Lung (tissue), 11 donors: ENCODE measurements at regions not wholly inside any gene's neighbourhood (a gene's known extent, or its start where the extent isn't known, plus 50 kb on each side); places are given as distances from the start of the nearest gene placed in this dataset.

Experiments used
- ATAC-seq: fragments of 200-7000 bp; cut with Tn5 transposase; one replicate; pipeline ENCODE4 v1.9.1; 2020; ENCODE audit warnings: moderate number of reproducible peaks; ENCODE audit not compliant: insufficient read depth, low FRiP score
- DNase-seq, 3 donors: peaks; one replicate each; pipeline ENCODE4 v3.0.0-alpha.2; 2013 to 2017
- H3K27ac ChIP-seq, 2 donors: one replicate each; pipeline ENCODE4 v1.5.1; 2013; ENCODE audit warnings: mild to moderate bottlenecking in 2 of 2, moderate library complexity in 2 of 2, control low read depth in 1 of 2, inconsistent platforms in 1 of 2, low read depth in 1 of 2, low read length in 1 of 2
- H3K27me3 ChIP-seq, 3 donors: one replicate each; pipeline ENCODE4 v1.5.1; 2013; ENCODE audit warnings: low read length in 2 of 3; ENCODE audit not compliant: control insufficient read depth in 3 of 3, insufficient read depth in 3 of 3
- H3K36me3 ChIP-seq, 4 donors: one replicate each; pipeline ENCODE4 v1.5.1; 2013; ENCODE audit warnings: low read length in 4 of 4, mild to moderate bottlenecking in 1 of 4, moderate library complexity in 1 of 4; ENCODE audit not compliant: control insufficient read depth in 4 of 4, insufficient read depth in 4 of 4
- H3K4me1 ChIP-seq, 5 donors: one replicate each; pipeline ENCODE4 v1.5.1; 2013; ENCODE audit warnings: low read length in 5 of 5, mild to moderate bottlenecking in 2 of 5, moderate library complexity in 1 of 5; ENCODE audit not compliant: control insufficient read depth in 5 of 5, insufficient read depth in 5 of 5
- H3K4me3 ChIP-seq: one replicate; pipeline ENCODE4 v1.5.1; 2013; ENCODE audit warnings: mild to moderate bottlenecking, control low read depth, moderate library complexity
- H3K9ac ChIP-seq, 2 donors: one replicate each; pipeline ENCODE4 v1.5.1; 2013; ENCODE audit warnings: low read length in 2 of 2, control low read depth in 1 of 2; ENCODE audit not compliant: insufficient read depth in 1 of 2
- H3K9me3 ChIP-seq, 4 donors: one replicate each; pipeline ENCODE4 v1.5.1; 2013; ENCODE audit warnings: low read length in 3 of 4, mild to moderate bottlenecking in 1 of 4, moderate library complexity in 1 of 4; ENCODE audit not compliant: control insufficient read depth in 4 of 4, insufficient read depth in 3 of 4
- CTCF ChIP-seq: IDR thresholded peaks from 2 replicates; pipeline ENCODE4 v1.5.1; 2012; ENCODE audit warnings: mild to moderate bottlenecking; ENCODE audit errors: control extremely low read depth, extremely low read depth
- WGBS, 2 donors: extraction: QIAGEN DNeasy Blood & Tissue Kit; methylation state at CpG; one replicate each; pipeline ENCODE4 v1.1.7; 2013; 5-methylcytosine and 5-hydroxymethylcytosine counted together
- donor health status: control.
- donor health status: control.
- donor health status: Bipolar disorder and iron deficiency.
- donor health status: healthy.
- donor health status: DM: yes; HTN: yes; CAD: no.

- H3K4me3 ChIP-seq, result no peak overlapping the region
- DNase-seq, result no peak
- no peaks in the 10 kb centered on the region for H3K27me3 ChIP-seq
- no peak overlapping the region for H3K9ac ChIP-seq
- TF ChIP-seq CTCF, result no peak
- no peaks in the 10 kb centered on the region for H3K36me3 ChIP-seq
- peaks cover 0 to 24% (median 0%) of the 10 kb centered on the region in 5 donors for H3K4me1 ChIP-seq
- H3K27ac ChIP-seq, result no peak overlapping the region
- no peak for ATAC-seq
- WGBS, 2 donors, result 53 to 66% methylated on average over 1 of the region's 1 CpG
- no peaks in the 10 kb centered on the region for H3K9me3 ChIP-seq
These were observed 278.0 kb downstream of the PDGFC start for GRCh38 chr4:156693557-156693956.

- Histone ChIP-seq H3K4me3 (no peak overlapping the region), H3K4me1 (peaks cover 0 to 24% (median 0%) of the 10 kb centered on the region in 5 donors), H3K9me3 (no peaks in the 10 kb centered on the region), H3K36me3 (no peaks in the 10 kb centered on the region), H3K27ac (no peak overlapping the region), H3K27me3 (no peaks in the 10 kb centered on the region), H3K9ac (no peak overlapping the region)
- WGBS, 2 donors, result 69 to 78% methylated on average over 1 of the region's 1 CpG
- TF ChIP-seq CTCF, result no peak
- ATAC-seq, result no peak
- no peak for DNase-seq
These were observed 279.6 kb downstream of the PDGFC start for GRCh38 chr4:156692016-156692415.

GRCh38 chr4:156690572-156690971 is 281.0 kb downstream of the PDGFC start:
- no peaks in the 10 kb centered on the region for H3K27me3 ChIP-seq
- H3K4me3 ChIP-seq, result no peak overlapping the region
- H3K27ac ChIP-seq, result no peak overlapping the region
- ATAC-seq (no peak), DNase-seq (peak in 2 of 3 donors; percentile 52 to 65)
- H3K9ac ChIP-seq, result no peak overlapping the region
- WGBS, 2 donors, result 80% methylated on average over 2 of the region's 2 CpGs
- no peaks in the 10 kb centered on the region for H3K36me3 ChIP-seq
- TF ChIP-seq CTCF, result no peak
- peaks cover 0 to 29% (median 0%) of the 10 kb centered on the region in 5 donors for H3K4me1 ChIP-seq
- H3K9me3 ChIP-seq, result no peaks in the 10 kb centered on the region

GRCh38 chr4:156686120-156686519 is 285.5 kb downstream of the PDGFC start:
- no peak for TF ChIP-seq CTCF
- Histone ChIP-seq H3K9me3 (no peaks in the 10 kb centered on the region), H3K27me3 (no peaks in the 10 kb centered on the region), H3K36me3 (no peaks in the 10 kb centered on the region), H3K4me1 (peaks cover 0 to 29% (median 0%) of the 10 kb centered on the region in 5 donors), H3K9ac (no peak overlapping the region), H3K4me3 (no peak overlapping the region), H3K27ac (no peak overlapping the region)
- WGBS, 2 donors, result 64 to 75% methylated on average over 3 of the region's 3 CpGs
- DNase-seq (peak; percentile 59 to 82 (median 82)), ATAC-seq (no peak)
